GM21717 (cell line): ENCODE measurements at regions not wholly inside any gene's neighbourhood (a gene's known extent, or its start where the extent isn't known, plus 50 kb on each side); places are given as distances from the start of the nearest gene placed in this dataset.

Experiments used
- ATAC-seq: cut with Tn5 transposase; IDR thresholded peaks from one replicate; pipeline ENCODE4 v1.9.1; 2021; ENCODE audit warnings: mild to moderate bottlenecking, moderate library complexity; ENCODE audit not compliant: unreplicated experiment

- no peak for ATAC-seq
Observed at GRCh38 chr2:43022896-43023295, 203.5 kb downstream of the ZFP36L2 start.

DNA sequence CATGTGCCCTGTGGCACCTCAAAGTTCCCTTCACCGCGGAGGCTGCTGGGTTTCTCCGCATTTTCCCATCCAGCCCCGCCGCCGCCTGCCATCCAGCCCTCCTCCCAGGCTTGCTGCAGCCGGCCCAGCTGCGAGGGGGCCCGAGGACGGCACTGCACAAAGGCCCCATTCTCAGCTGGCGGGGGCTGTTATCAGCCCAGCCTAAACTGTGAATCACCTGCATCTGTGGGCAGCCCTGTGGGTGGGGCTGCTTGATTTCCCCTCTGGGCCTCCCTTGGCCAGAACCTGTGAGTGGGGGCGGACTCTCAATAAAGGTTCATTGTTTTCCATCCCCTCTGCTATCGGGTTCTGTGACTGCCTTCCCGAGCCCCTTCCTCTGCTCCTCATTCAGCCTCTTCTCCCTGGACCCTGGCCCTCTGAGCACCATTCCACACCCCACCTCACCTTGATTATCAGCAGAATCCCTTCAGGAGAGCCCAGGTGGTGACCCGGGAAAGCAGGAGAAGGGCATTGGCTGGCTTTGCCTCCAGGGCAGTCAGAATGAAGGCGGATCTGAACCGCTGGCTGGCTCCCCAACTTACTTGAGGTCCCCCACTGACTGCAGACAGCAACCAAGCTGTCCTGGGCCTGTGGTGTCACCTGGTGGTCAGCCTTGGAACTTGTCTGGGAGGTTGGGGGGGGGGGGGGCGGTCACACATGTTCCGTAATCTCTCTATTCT lies 204.5 kb downstream of the ZFP36L2 start:
- ATAC-seq, result no peak

- no peak for ATAC-seq
Observed at GRCh38 chr2:43020990-43021669, 205.3 kb downstream of the ZFP36L2 start.

DNA sequence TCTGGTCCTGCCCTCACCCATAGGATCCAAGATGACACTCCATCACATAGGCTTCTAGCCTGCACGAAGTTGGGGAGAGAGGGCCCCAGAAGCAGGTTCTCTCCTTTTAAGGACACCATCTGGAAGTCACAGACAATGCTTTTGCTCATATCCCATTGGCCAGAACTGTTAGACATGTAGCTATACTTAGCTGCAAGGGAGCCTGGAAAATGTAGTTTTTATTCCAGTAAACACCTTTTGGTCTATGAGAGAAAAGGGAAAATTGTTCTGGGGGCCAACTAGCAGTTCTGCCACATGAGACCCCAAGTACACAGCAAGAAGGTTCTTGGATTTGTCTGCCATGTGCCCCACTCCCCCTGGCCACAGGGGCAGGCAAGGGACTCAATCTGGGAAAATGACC lies 206.1 kb downstream of the ZFP36L2 start:
- ATAC-seq, result no peak

DNA sequence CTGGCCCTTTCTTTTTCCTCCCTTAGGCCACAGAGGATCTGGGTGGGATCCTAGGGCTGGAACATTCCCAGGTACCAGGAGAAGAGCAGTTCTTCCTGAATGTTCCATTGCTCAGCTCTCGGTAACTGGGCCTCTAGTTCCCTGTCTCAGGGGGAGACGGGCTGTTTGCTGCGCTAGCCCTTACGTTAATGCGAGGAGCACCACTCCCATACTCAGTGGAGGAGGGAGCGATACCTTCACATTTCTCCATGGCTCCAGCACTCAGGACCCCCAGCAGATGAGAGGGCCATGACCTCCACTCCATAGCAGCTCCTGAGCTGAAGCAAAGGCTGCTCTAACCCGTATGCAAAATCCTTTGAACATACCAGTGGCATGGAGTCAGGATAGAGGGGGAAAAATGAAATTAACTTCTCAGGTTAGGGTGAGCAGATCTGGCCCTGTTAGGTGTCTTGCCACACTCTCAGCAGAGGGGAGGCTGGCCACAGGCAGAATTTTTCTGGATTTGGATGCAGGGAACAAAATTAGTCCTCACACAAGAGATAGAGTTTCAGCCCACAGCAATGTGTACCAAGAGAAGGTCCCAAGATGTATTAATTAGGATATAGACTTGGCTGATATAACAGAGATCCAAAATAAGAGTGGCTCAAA lies 206.7 kb downstream of the ZFP36L2 start:
- no peak for ATAC-seq

- no peak for ATAC-seq
Observed at GRCh38 chr2:43019025-43019367, 207.4 kb downstream of the ZFP36L2 start.

- ATAC-seq, result no peak
Observed at GRCh38 chr2:43018179-43019024, 208.0 kb downstream of the ZFP36L2 start.

DNA sequence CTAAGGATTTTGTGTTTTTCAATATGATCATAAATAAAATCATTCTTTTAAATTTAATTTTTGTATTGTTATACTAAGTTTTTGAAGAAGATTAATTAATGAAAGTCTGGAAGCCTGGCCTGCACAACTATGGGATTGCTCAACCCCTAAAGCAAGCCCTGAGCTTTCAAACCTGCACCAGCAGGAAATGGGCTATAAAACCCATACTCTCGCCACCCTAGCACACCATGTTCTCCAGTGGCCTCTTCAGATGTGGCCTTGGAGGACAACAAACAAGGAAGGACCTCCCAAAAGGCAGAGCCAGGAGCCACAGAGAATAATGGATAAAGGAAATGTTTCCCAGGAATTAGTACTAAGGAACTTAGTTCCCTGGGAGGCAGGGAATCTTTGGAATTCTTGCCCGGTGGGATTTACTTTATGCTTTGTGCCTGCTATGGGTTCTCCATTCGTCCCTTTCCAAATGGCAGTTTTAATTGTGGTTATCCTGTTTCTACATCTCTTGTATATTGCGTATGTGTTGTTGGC lies 212.5 kb downstream of the ZFP36L2 start:
- no peak for ATAC-seq

DNA sequence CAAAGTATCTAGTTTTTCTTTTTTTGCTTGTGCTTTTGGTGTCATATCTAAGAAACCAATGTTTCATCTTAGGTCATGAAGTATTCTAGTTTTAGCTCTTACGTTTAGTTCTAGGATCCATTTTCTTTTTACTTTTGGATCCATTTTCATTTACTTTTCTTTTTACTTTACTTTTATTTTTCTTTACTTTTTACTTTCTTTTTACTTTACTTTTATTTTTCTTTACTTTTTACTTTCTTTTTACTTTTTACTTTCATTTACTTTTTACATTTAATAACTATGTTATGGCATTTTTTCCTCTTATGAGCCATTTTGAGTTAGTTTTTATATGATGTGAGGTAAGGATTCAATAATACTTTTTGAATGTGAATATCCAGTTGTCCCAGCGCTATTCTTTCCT lies 213.4 kb downstream of the ZFP36L2 start:
- no peak for ATAC-seq

GRCh38 chr2:43011158-43011491 lies 215.3 kb downstream of the ZFP36L2 start:
- ATAC-seq, result no peak

- ATAC-seq, result no peak
Observed at GRCh38 chr2:43010438-43011157, 215.8 kb downstream of the ZFP36L2 start.

DNA sequence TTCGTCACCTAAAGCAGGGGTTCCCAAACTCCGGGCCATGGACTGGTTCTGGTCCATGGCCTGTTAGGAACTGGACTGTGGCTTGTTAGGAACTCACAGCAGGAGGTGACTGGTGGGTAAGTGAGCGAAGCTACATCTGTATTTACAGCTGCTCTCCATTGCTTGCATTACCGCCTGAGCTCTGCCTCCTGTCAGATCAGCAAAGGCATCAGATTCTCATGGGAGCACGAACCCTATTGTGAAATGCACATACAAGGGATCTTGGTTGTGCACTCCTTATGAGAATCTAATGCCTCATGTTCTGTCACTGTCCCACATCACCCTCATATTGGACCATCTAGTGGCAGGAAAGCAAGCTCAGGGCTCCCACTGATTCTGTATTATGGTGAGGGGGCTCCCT lies 217.0 kb downstream of the ZFP36L2 start:
- ATAC-seq, result no peak

GRCh38 chr2:43008388-43008787 lies 216.0 kb upstream of the HAAO start:
- ATAC-seq, result no peak

DNA sequence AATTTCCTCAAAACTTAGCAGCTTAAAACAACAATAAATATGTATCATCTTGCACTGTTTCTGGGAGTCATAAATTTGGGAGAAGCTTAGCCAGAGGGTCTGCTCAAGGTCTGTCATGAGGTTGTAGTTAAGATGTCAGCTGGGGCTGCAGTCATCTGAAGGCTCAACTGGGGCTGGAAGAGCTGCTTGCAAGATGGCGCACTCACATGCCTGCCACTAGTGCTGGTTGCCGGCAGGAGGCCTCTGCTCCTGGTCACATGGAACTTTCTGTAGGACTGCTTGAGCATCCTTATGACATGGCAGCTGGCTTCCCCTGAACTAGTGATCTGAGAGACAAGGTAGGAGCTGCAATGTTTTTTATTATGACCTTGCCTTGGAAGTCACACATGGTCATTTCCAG lies 215.5 kb upstream of the HAAO start:
- no peak for ATAC-seq

GRCh38 chr2:43006834-43007543 lies 214.6 kb upstream of the HAAO start:
- no peak for ATAC-seq

- no peak for ATAC-seq
Observed at GRCh38 chr2:43005975-43006833, 213.8 kb upstream of the HAAO start.

- ATAC-seq, result no peak
Observed at GRCh38 chr2:43005245-43005974, 213.0 kb upstream of the HAAO start.

DNA sequence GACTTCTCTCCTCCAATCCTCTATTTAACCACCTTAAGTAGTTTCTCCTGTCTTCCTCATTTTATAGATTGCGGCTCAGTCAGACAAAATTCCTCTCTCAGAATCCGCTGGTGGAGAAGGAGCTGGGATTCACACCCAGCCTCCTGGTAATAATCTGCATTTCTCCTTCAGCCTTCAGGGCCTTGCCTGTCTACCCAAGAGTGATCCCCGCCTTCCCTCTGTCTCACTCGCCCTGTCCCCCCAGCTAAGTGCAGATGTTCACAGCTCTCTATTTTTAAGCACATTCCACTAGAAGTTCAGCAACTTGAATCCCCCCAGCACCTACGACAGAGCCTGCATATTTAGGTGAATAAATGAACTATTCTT lies 212.5 kb upstream of the HAAO start:
- ATAC-seq, result no peak
